Tibial artery (tissue), 4 donors: ENCODE measurements at regions not wholly inside any gene's neighbourhood (a gene's known extent, or its start where the extent isn't known, plus 50 kb on each side); places are given as distances from the start of the nearest gene placed in this dataset.

Source experiments
- DNase-seq, 2 donors: peaks; one replicate each; pipeline ENCODE4 v3.0.0-alpha.2; 2019
- H3K27ac ChIP-seq, 2 donors: fragments of 200-600 bp; sonication (generic) in 1 of 2; 1 replicate in 1 of 2; 2 replicates in 1 of 2; pipeline ENCODE4 v1.5.1; 2018 to 2019; ENCODE audit warnings: mild to moderate bottlenecking in 1 of 2
- H3K27me3 ChIP-seq, 2 donors: fragments of 200-600 bp; sonication (generic) in 1 of 2; one replicate each; pipeline versions ENCODE4 v1.5.1 to v1.6.0; 2016 to 2019
- H3K36me3 ChIP-seq, 3 donors: fragments of 200-600 bp; sonication (generic) in 2 of 3; one replicate each; pipeline ENCODE4 v1.5.1; 2016 to 2019; ENCODE audit warnings: mild to moderate bottlenecking in 2 of 3
- H3K4me1 ChIP-seq, 4 donors: fragments of 200-600 bp; sonication (generic) in 2 of 4; 1 replicate in 3 of 4; 2 replicates in 1 of 4; pipeline ENCODE4 v1.5.1; 2016 to 2019
- H3K4me3 ChIP-seq, 2 donors: fragments of 200-600 bp; sonication (generic) in 1 of 2; 1 replicate in 1 of 2; 2 replicates in 1 of 2; pipeline ENCODE4 v1.5.1; 2018 to 2019; ENCODE audit warnings: mild to moderate bottlenecking in 2 of 2
- H3K9me3 ChIP-seq, 3 donors: fragments of 200-600 bp; sonication (generic) in 1 of 3; one replicate each; pipeline ENCODE4 v1.5.1; 2016 to 2019
- CTCF ChIP-seq, 2 experiments: fragments of 200-600 bp in 1 of 2; fragments of 450-650 bp in 1 of 2; IDR thresholded peaks; one replicate each; pipeline ENCODE4 v1.5.1; 2017 to 2019; ENCODE audit warnings: antibody characterized with exemption in 2 of 2, mild to moderate bottlenecking in 1 of 2, moderate library complexity in 1 of 2
- intact Hi-C: fragments of 100-400 bp; cut with DNase I; formaldehyde crosslinking; loops from one replicate; pipeline ENCODE4 v1.15.0; 2023; ENCODE audit warnings: low total_unique reads

GRCh38 chr17:10976401-10976800 lies 138.5 kb upstream of the PIRT start:
- no peak for TF ChIP-seq CTCF (IDR thresholded peaks at IDR 0.05)
- DNase-seq, result no peak
- no peaks in the 10 kb centered on the region for H3K4me1 ChIP-seq
- intact Hi-C loops, result no loop called here
- no peaks in the 10 kb centered on the region for H3K27me3 ChIP-seq
- H3K27ac ChIP-seq, result no peak overlapping the region
- H3K36me3 ChIP-seq, result no peaks in the 10 kb centered on the region
- no peak overlapping the region for H3K4me3 ChIP-seq
- no peaks in the 10 kb centered on the region for H3K9me3 ChIP-seq

GRCh38 chr17:10968007-10968406 lies 130.1 kb upstream of the PIRT start:
- intact Hi-C loops, result no loop called here

GRCh38 chr17:10956821-10957220 lies 118.9 kb upstream of the PIRT start:
- H3K27ac ChIP-seq, result no peak overlapping the region
- intact Hi-C loops, result no loop called here
- no peaks in the 10 kb centered on the region for H3K4me1 ChIP-seq
- H3K27me3 ChIP-seq, result no peaks in the 10 kb centered on the region
- DNase-seq, result no peak
- H3K9me3 ChIP-seq, result no peaks in the 10 kb centered on the region
- TF ChIP-seq CTCF (IDR thresholded peaks at IDR 0.05), result no peak
- no peak overlapping the region for H3K4me3 ChIP-seq
- H3K36me3 ChIP-seq, result no peaks in the 10 kb centered on the region

More at GRCh38 chr17:10968007-10968406, 130.1 kb upstream of the PIRT start:
- TF ChIP-seq CTCF (IDR thresholded peaks at IDR 0.05), result no peak
- Histone ChIP-seq H3K9me3 (no peaks in the 10 kb centered on the region), H3K27me3 (no peaks in the 10 kb centered on the region), H3K4me3 (no peak overlapping the region), H3K4me1 (no peaks in the 10 kb centered on the region), H3K27ac (no peak overlapping the region), H3K36me3 (no peaks in the 10 kb centered on the region)
- no peak for DNase-seq

GRCh38 chr17:10944819-10945218 lies 106.9 kb upstream of the PIRT start:
- no peak for DNase-seq
- Histone ChIP-seq H3K4me1 (no peaks in the 10 kb centered on the region), H3K36me3 (no peaks in the 10 kb centered on the region), H3K27me3 (no peaks in the 10 kb centered on the region), H3K9me3 (no peaks in the 10 kb centered on the region), H3K4me3 (no peak overlapping the region), H3K27ac (no peak overlapping the region)
- intact Hi-C loops, result no loop called here
- no peak for TF ChIP-seq CTCF (IDR thresholded peaks at IDR 0.05)

- no peaks in the 10 kb centered on the region for H3K36me3 ChIP-seq
- no peak overlapping the region for H3K4me3 ChIP-seq
- no peak for TF ChIP-seq CTCF (IDR thresholded peaks at IDR 0.05)
- DNase-seq, result no peak
- H3K9me3 ChIP-seq, result no peaks in the 10 kb centered on the region
- intact Hi-C loops, result no loop called here
- no peaks in the 10 kb centered on the region for H3K4me1 ChIP-seq
- no peaks in the 10 kb centered on the region for H3K27me3 ChIP-seq
- no peak overlapping the region for H3K27ac ChIP-seq
These were observed 99.0 kb upstream of the PIRT start for GRCh38 chr17:10936931-10937330.

GRCh38 chr17:10932938-10933337 lies 95.1 kb upstream of the PIRT start:
- no peak overlapping the region for H3K27ac ChIP-seq
- H3K27me3 ChIP-seq, result no peaks in the 10 kb centered on the region
- no peaks in the 10 kb centered on the region for H3K36me3 ChIP-seq
- no peak for DNase-seq
- no peak overlapping the region for H3K4me3 ChIP-seq
- intact Hi-C loops, result no loop called here
- TF ChIP-seq CTCF (IDR thresholded peaks at IDR 0.05), result no peak
- H3K4me1 ChIP-seq, result no peaks in the 10 kb centered on the region
- no peaks in the 10 kb centered on the region for H3K9me3 ChIP-seq
